ENCODE measurements at regions not wholly inside any gene's neighbourhood (a gene's known extent, or its start where the extent isn't known, plus 50 kb on each side); places are given as distances from the start of the nearest gene placed in this dataset.

DNA sequence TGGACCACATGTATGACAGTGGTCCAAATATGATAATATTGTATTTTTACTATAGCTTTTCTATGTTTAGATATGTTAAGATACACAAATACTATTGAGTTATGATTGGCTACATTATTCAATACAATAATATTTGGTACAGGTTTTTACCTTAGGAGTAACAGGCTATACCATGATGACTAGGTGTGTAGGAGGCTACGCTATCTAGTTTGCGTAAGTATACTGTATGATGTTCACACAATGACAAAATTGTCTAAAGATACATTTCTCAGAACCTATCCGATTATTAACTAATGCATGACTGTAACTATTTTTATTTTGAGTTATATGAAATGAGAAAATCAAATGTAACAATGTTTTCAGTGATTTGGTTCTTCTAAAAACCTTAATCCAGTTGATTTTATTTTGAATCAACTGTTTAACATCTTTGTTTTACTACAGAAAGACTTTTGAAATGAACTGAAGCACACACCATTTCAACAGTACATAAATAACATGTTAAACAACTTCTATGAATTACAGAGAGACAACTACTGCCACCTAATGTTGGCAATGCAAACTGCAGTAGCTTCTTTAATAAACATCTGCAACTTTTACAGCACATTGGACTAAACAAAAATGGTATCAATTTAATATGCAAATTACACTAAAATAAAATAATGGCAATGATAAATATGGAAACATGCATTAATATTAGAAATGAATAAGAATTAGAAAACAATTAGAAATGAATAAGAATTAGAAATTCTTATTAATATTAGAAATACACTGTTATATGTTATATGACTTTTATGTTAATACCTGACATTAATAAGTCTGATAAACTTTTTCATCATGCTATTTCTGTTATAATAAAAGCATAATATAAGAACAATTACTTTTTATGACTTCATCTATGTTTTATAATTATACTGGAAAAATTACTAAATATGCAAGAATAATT, 255.7 kb downstream of the MBNL1 start:
- no peak for TF ChIP-seq HDGF (IDR thresholded peaks at IDR 0.05; ENCODE audit: borderline replicate concordance)
- TF ChIP-seq ARNT (IDR thresholded peaks at IDR 0.05) = no peak
- TF ChIP-seq FOXK2 (IDR thresholded peaks at IDR 0.05) = no peak
